Neural progenitor cell (in vitro differentiated cells): ENCODE measurements at regions not wholly inside any gene's neighbourhood (a gene's known extent, or its start where the extent isn't known, plus 50 kb on each side); places are given as distances from the start of the nearest gene placed in this dataset.

Source experiments
- CTCF ChIP-seq: fragments of 200-600 bp; sonication (generic); IDR thresholded peaks from 2 replicates; pipeline ENCODE4 v1.5.1; 2017; ENCODE audit warnings: antibody characterized with exemption, mild to moderate bottlenecking
- EZH2 ChIP-seq: fragments of 200-600 bp; sonication (generic); IDR thresholded peaks from 2 replicates; pipeline ENCODE4 v1.6.1; 2017; ENCODE audit warnings: antibody characterized with exemption, mild to moderate bottlenecking, moderate library complexity

DNA sequence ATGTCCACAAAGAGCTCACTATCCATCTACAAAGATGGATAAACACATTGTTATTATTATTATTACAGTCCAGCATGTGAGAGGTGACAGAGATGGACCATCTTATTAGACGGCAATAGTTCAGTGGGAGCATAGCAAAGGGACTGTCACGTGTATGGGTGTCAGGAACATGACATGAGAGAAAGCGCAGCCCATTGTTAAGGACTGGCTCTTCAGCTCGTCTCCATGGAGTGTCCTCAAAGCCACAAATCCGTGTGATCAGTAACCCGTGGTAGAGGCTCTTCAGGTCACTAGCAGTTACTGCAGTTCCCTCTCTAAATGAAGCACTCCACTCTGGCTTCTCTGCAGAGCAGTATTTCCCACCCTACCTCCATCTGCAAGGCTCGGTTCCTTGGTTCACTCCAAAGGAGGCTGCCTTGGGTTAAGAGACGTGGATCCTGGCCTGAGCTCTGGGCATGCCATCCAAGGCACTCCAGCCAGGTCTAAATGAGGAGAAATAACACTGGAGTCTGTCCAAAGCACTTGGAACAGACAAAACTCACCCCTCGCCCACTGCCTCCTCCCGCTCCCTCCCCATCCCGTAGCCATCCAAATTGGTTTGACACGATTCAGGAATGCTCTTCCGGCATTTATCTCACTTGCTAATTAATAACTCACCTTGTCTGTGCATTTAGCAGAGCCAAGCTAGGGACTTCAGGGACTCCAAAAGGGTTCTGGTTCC lies 122.3 kb upstream of the WWC1 start:
- TF ChIP-seq CTCF = no peak
- no peak for TF ChIP-seq EZH2
